Endothelial cell of umbilical vein (primary cell): ENCODE measurements at regions not wholly inside any gene's neighbourhood (a gene's known extent, or its start where the extent isn't known, plus 50 kb on each side); places are given as distances from the start of the nearest gene placed in this dataset.

ENCODE experiments used
- BruUV-seq: library from RNA; stranded (reverse); fragments of 400-500 nt; replicated peaks from 2 replicates; lab custom pipeline; 2021; lab: Mats Ljungman, UMichigan
- CTCF ChIA-PET: fragments of 300-600, 350-600 bp; sonication (Branson Sonifier 250); formaldehyde crosslinking; loops from one replicate; lab custom pipeline; 2021; ENCODE audit warnings: antibody characterized with exemption, inconsistent platforms; lab: Charles Lee
- POLR2A ChIA-PET: fragments of 300-600, 350-600 bp; sonication (Branson Sonifier 250); formaldehyde crosslinking; loops from one replicate; lab custom pipeline; 2021; ENCODE audit warnings: antibody characterized with exemption, inconsistent platforms; lab: Charles Lee
- DNase-seq: peaks from one replicate; pipeline ENCODE4 v3.0.0-alpha.2; 2011; ENCODE audit warnings: low read depth, low spot score
- FAIRE-seq: peaks from 2 replicates; lab custom pipeline; 2011; peaks lifted over from hg19 to GRCh38; lab: Jason Lieb, UNC
- H2AFZ ChIP-seq: 2 replicates; pipeline ENCODE4 v1.6.0; 2012; ENCODE audit warnings: low read depth, low read length, control low read depth, inconsistent platforms
- H3K27ac ChIP-seq: 2 replicates; pipeline ENCODE4 v1.5.1; 2011; ENCODE audit warnings: low read depth, mild to moderate bottlenecking, control low read depth, low read length, moderate library complexity; ENCODE audit not compliant: insufficient read depth
- H3K27me3 ChIP-seq, 2 experiments: 2 replicates each; pipeline versions ENCODE4 v1.6.0 to v1.6.1; 2011; ENCODE audit warnings: low read length in 2 of 2, mixed read lengths in 1 of 2; ENCODE audit not compliant: control insufficient read depth in 2 of 2, insufficient read depth in 2 of 2
- H3K36me3 ChIP-seq, 2 experiments: 2 replicates in 1 of 2; 3 replicates in 1 of 2; pipeline ENCODE4 v1.5.1; 2011; ENCODE audit warnings: low read length in 2 of 2, mild to moderate bottlenecking in 1 of 2, moderate library complexity in 1 of 2; ENCODE audit not compliant: control insufficient read depth in 2 of 2, insufficient read depth in 2 of 2; ENCODE audit errors: extremely low read depth in 1 of 2
- H3K4me1 ChIP-seq: 3 replicates; pipeline ENCODE4 v1.5.1; 2011; ENCODE audit warnings: mild to moderate bottlenecking, low read length; ENCODE audit not compliant: control insufficient read depth, insufficient read depth; ENCODE audit errors: extremely low read depth
- H3K4me2 ChIP-seq: 2 replicates; pipeline ENCODE4 v1.6.1; 2011; ENCODE audit warnings: low read length, control low read depth, mixed read lengths; ENCODE audit not compliant: insufficient read depth
- H3K4me3 ChIP-seq, 3 experiments: fragments of 200-600 bp in 1 of 3; sonication (generic), shearing (Covaris generic) in 1 of 3; replicated peaks in 1 of 3; 2 replicates each; pipeline ENCODE4 v1.5.1; 2011 to 2016; ENCODE audit warnings: control low read depth in 3 of 3, low read length in 3 of 3, mild to moderate bottlenecking in 2 of 3, inconsistent platforms in 1 of 3, low read depth in 1 of 3, moderate library complexity in 1 of 3; ENCODE audit not compliant: insufficient read depth in 1 of 3
- H3K79me2 ChIP-seq: 2 replicates; pipeline ENCODE4 v1.6.0; 2012; ENCODE audit warnings: low read length, inconsistent platforms; ENCODE audit not compliant: control insufficient read depth, insufficient read depth
- H3K9ac ChIP-seq: replicated peaks from 2 replicates; pipeline ENCODE3; 2011; ENCODE audit warnings: low read length, control low read depth; ENCODE audit not compliant: insufficient read depth; ENCODE audit errors: extremely low read depth
- H3K9me1 ChIP-seq: replicated peaks from 3 replicates; pipeline ENCODE4 v1.6.0; 2011; ENCODE audit warnings: mild to moderate bottlenecking, low read length; ENCODE audit not compliant: control insufficient read depth, insufficient read depth; ENCODE audit errors: extremely low read depth
- H3K9me3 ChIP-seq: replicated peaks from 2 replicates; pipeline ENCODE4 v1.5.1; 2012; ENCODE audit warnings: low read length, inconsistent platforms; ENCODE audit not compliant: control insufficient read depth, insufficient read depth
- H4K20me1 ChIP-seq: replicated peaks from 2 replicates; pipeline ENCODE3; 2011; ENCODE audit warnings: mild to moderate bottlenecking, low read length; ENCODE audit not compliant: control insufficient read depth, insufficient read depth; ENCODE audit errors: extremely low read depth
- CTCF ChIP-seq, 2 donors: IDR thresholded peaks; 1 replicate in 1 of 2; 2 replicates in 1 of 2; pipeline ENCODE4 v1.5.1; 2011; ENCODE audit warnings: low read length in 2 of 2, mild to moderate bottlenecking in 2 of 2, moderate library complexity in 2 of 2, control low read depth in 1 of 2, inconsistent platforms in 1 of 2, low read depth in 1 of 2; ENCODE audit not compliant: insufficient read depth in 1 of 2; ENCODE audit errors: extremely low read depth in 1 of 2
- EZH2 ChIP-seq: IDR thresholded peaks from 2 replicates; pipeline ENCODE4 v1.6.1; 2012; ENCODE audit warnings: borderline replicate concordance, low read depth, mild to moderate bottlenecking, moderate library complexity, low read length, inconsistent platforms; ENCODE audit not compliant: severe bottlenecking
- FOS ChIP-seq: IDR thresholded peaks from 2 replicates; pipeline ENCODE4 v1.6.1; 2011; ENCODE audit warnings: mild to moderate bottlenecking, low read length, moderate library complexity, borderline replicate concordance; ENCODE audit not compliant: insufficient read depth
- GATA2 ChIP-seq: IDR thresholded peaks from 2 replicates; pipeline ENCODE4 v1.7.0; 2011; ENCODE audit warnings: low read depth, mild to moderate bottlenecking, moderate library complexity, mixed read lengths, low read length; ENCODE audit not compliant: insufficient read length, insufficient read depth
- JUN ChIP-seq: IDR thresholded peaks from 2 replicates; pipeline ENCODE4 v1.6.1; 2011; ENCODE audit warnings: borderline replicate concordance, low read depth; ENCODE audit not compliant: insufficient read length, insufficient read depth
- MAX ChIP-seq: IDR thresholded peaks from 2 replicates; pipeline ENCODE4 v1.6.1; 2011; ENCODE audit not compliant: insufficient read depth, insufficient read length
- MYC ChIP-seq: IDR thresholded peaks from one replicate; pipeline ENCODE4 v1.6.1; 2011; ENCODE audit warnings: mild to moderate bottlenecking, low read depth, low read length
- POLR2A ChIP-seq: IDR thresholded peaks from 2 replicates; pipeline ENCODE4 v1.6.1; 2012; ENCODE audit warnings: low read depth, mild to moderate bottlenecking, control low read depth, low read length
- POLR2AphosphoS5 ChIP-seq: IDR thresholded peaks from 2 replicates; pipeline ENCODE4 v1.6.1; 2012; ENCODE audit warnings: low read depth, mild to moderate bottlenecking, control low read depth, low read length, moderate library complexity; ENCODE audit not compliant: insufficient read depth
- dilution Hi-C: fragments of 300-500 bp; cut with MboI; formaldehyde crosslinking; loops from one replicate; pipeline ENCODE4 v1.15.0; 2019; ENCODE audit warnings: low sequenced_read_pairs; ENCODE audit not compliant: extremely low pct_ligation_motif_present
- intact Hi-C: fragments of 100-400 bp; cut with micrococcal nuclease; formaldehyde crosslinking; loops from one replicate; pipeline ENCODE4 v1.10.0; 2022

- Histone ChIP-seq H3K27me3 (no peaks in the 10 kb centered on the region), H3K4me2 (no peak overlapping the region), H3K79me2 (no peaks in the 10 kb centered on the region), H3K9me1 (no peaks in the 10 kb centered on the region), H3K4me3 (no peak overlapping the region), H3K27ac (no peak overlapping the region), H4K20me1 (no peaks in the 10 kb centered on the region), H3K9ac (no peak overlapping the region), H3K36me3 (no peaks in the 10 kb centered on the region), H3K4me1 (no peaks in the 10 kb centered on the region), H2AFZ (no peak overlapping the region), H3K9me3 (peaks cover 2% of the 10 kb centered on the region)
- FAIRE-seq: no peak
- no peak for TF ChIP-seq FOS
- no peak for TF ChIP-seq POLR2AphosphoS5
- TF ChIP-seq CTCF (IDR thresholded peaks at IDR 0.05; ENCODE audit: extremely low read depth in 1 of 2, insufficient read depth in 1 of 2, low read depth in 1 of 2, low read length in 2 of 2): no peak
- TF ChIP-seq MYC: no peak
- TF ChIP-seq JUN: no peak
- no peak for DNase-seq
- BruUV-seq: no TSS peak
- dilution Hi-C loops (no loop called here), intact Hi-C loops (no loop called here)
- POLR2A ChIA-PET: no interaction called here
- CTCF ChIA-PET: no interaction called here
These were observed 645.7 kb downstream of the SLC4A3 start for GRCh38 chr2:220273082-220273481.

- H3K79me2 ChIP-seq: no peaks in the 10 kb centered on the region
These were observed 648.0 kb downstream of the SLC4A3 start for GRCh38 chr2:220275454-220275853.

More at GRCh38 chr2:220275454-220275853, 648.0 kb downstream of the SLC4A3 start:
- POLR2A ChIA-PET: no interaction called here
- CTCF ChIA-PET: no interaction called here
- Histone ChIP-seq H3K36me3 (no peaks in the 10 kb centered on the region), H3K27ac (no peak overlapping the region), H3K9me1 (no peaks in the 10 kb centered on the region), H3K27me3 (no peaks in the 10 kb centered on the region), H3K4me1 (no peaks in the 10 kb centered on the region), H3K9ac (no peak overlapping the region), H3K4me3 (no peak overlapping the region), H3K4me2 (no peak overlapping the region), H2AFZ (no peak overlapping the region), H3K9me3 (no peaks in the 10 kb centered on the region), H4K20me1 (no peaks in the 10 kb centered on the region)
- FAIRE-seq: no peak
- dilution Hi-C loops: no loop called here
- BruUV-seq: no TSS peak
- TF ChIP-seq JUN: no peak
- TF ChIP-seq POLR2A: no peak
- TF ChIP-seq FOS: no peak
- no peak for TF ChIP-seq MYC
- no peak for TF ChIP-seq CTCF (IDR thresholded peaks at IDR 0.05; ENCODE audit: extremely low read depth in 1 of 2, insufficient read depth in 1 of 2, low read depth in 1 of 2, low read length in 2 of 2)
- no peak for TF ChIP-seq EZH2
- TF ChIP-seq GATA2: no peak
- no peak for TF ChIP-seq MAX
- no peak for TF ChIP-seq POLR2AphosphoS5
- intact Hi-C loops: no loop called here
- DNase-seq: no peak
